ENCODE measurements at regions not wholly inside any gene's neighbourhood (a gene's known extent, or its start where the extent isn't known, plus 50 kb on each side); places are given as distances from the start of the nearest gene placed in this dataset.

- TF ChIP-seq TAF1 (IDR thresholded peaks at IDR 0.05; ENCODE audit: borderline replicate concordance, insufficient read depth, low read length) (no peak), SIN3A (IDR thresholded peaks at IDR 0.05; ENCODE audit: borderline replicate concordance, insufficient read depth, low read length) (no peak), POLR2AphosphoS5 (IDR thresholded peaks at IDR 0.05; ENCODE audit: low read depth, low read length) (no peak), FOXP2 (optimal IDR thresholded peaks at IDR 0.05; ENCODE audit: borderline replicate concordance, extremely low read depth, extremely low read length, insufficient read depth) (no peak)
- TF ChIP-seq, protein P1, sequence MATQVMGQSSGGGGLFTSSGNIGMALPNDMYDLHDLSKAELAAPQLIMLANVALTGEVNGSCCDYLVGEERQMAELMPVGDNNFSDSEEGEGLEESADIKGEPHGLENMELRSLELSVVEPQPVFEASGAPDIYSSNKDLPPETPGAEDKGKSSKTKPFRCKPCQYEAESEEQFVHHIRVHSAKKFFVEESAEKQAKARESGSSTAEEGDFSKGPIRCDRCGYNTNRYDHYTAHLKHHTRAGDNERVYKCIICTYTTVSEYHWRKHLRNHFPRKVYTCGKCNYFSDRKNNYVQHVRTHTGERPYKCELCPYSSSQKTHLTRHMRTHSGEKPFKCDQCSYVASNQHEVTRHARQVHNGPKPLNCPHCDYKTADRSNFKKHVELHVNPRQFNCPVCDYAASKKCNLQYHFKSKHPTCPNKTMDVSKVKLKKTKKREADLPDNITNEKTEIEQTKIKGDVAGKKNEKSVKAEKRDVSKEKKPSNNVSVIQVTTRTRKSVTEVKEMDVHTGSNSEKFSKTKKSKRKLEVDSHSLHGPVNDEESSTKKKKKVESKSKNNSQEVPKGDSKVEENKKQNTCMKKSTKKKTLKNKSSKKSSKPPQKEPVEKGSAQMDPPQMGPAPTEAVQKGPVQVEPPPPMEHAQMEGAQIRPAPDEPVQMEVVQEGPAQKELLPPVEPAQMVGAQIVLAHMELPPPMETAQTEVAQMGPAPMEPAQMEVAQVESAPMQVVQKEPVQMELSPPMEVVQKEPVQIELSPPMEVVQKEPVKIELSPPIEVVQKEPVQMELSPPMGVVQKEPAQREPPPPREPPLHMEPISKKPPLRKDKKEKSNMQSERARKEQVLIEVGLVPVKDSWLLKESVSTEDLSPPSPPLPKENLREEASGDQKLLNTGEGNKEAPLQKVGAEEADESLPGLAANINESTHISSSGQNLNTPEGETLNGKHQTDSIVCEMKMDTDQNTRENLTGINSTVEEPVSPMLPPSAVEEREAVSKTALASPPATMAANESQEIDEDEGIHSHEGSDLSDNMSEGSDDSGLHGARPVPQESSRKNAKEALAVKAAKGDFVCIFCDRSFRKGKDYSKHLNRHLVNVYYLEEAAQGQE (IDR thresholded peaks at IDR 0.05; ENCODE audit: insufficient read depth in 1 of 2, low read depth in 2 of 2, low read length in 2 of 2) = no peak
Observed at GRCh38 chr7:68535266-68535665, 1063.0 kb upstream of the AUTS2 start.

GRCh38 chr7:68537051-68537773 lies 1061.1 kb upstream of the AUTS2 start:
- TF ChIP-seq, protein P1 (IDR thresholded peaks at IDR 0.05; ENCODE audit: insufficient read depth in 1 of 2, low read depth in 2 of 2, low read length in 2 of 2) = no peak
- TF ChIP-seq FOXP2 (optimal IDR thresholded peaks at IDR 0.05; ENCODE audit: borderline replicate concordance, extremely low read depth, extremely low read length, insufficient read depth) (no peak), SIN3A (IDR thresholded peaks at IDR 0.05; ENCODE audit: borderline replicate concordance, insufficient read depth, low read length) (no peak), POLR2AphosphoS5 (IDR thresholded peaks at IDR 0.05; ENCODE audit: low read depth, low read length) (no peak), TAF1 (IDR thresholded peaks at IDR 0.05; ENCODE audit: borderline replicate concordance, insufficient read depth, low read length) (no peak)

DNA sequence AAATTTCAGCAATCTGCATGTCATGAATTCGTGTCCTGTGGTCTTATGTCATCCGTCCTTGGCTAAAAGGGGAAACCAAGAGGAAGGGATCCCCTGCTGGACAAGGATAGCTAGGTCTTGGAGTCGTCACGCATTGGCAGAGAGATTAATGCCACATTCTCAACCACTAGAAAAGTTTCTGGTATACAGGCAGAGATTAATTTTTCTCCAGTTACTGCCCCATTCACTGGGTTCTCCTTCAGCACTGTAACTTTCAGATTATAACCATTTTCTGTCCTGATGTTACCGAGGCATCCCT lies 1060.6 kb upstream of the AUTS2 start:
- TF ChIP-seq SIN3A (IDR thresholded peaks at IDR 0.05; ENCODE audit: borderline replicate concordance, insufficient read depth, low read length) = no peak
- no peak for TF ChIP-seq TAF1 (IDR thresholded peaks at IDR 0.05; ENCODE audit: borderline replicate concordance, insufficient read depth, low read length)
- TF ChIP-seq, protein P1 (IDR thresholded peaks at IDR 0.05; ENCODE audit: insufficient read depth in 1 of 2, low read depth in 2 of 2, low read length in 2 of 2) = no peak
- no peak for TF ChIP-seq POLR2AphosphoS5 (IDR thresholded peaks at IDR 0.05; ENCODE audit: low read depth, low read length)
- TF ChIP-seq FOXP2 (optimal IDR thresholded peaks at IDR 0.05; ENCODE audit: borderline replicate concordance, extremely low read depth, extremely low read length, insufficient read depth) = no peak

GRCh38 chr7:68542831-68543230 lies 1055.4 kb upstream of the AUTS2 start:
- TF ChIP-seq POLR2AphosphoS5 (IDR thresholded peaks at IDR 0.05; ENCODE audit: low read depth, low read length) = no peak
- no peak for TF ChIP-seq SIN3A (IDR thresholded peaks at IDR 0.05; ENCODE audit: borderline replicate concordance, insufficient read depth, low read length)
- no peak for TF ChIP-seq TAF1 (IDR thresholded peaks at IDR 0.05; ENCODE audit: borderline replicate concordance, insufficient read depth, low read length)
- TF ChIP-seq FOXP2 (optimal IDR thresholded peaks at IDR 0.05; ENCODE audit: borderline replicate concordance, extremely low read depth, extremely low read length, insufficient read depth) = no peak
- TF ChIP-seq, protein P1 (IDR thresholded peaks at IDR 0.05; ENCODE audit: insufficient read depth in 1 of 2, low read depth in 2 of 2, low read length in 2 of 2) = no peak

Measured in PFSK-1 (cell line).